HG03175 (cell line): ENCODE measurements at regions not wholly inside any gene's neighbourhood (a gene's known extent, or its start where the extent isn't known, plus 50 kb on each side); places are given as distances from the start of the nearest gene placed in this dataset.

Source experiments
- ATAC-seq: cut with Tn5 transposase; IDR thresholded peaks from one replicate; pipeline ENCODE4 v1.9.1; 2021; ENCODE audit warnings: mild to moderate bottlenecking, moderate library complexity; ENCODE audit not compliant: unreplicated experiment

- no peak for ATAC-seq
Observed at GRCh38 chr4:110675426-110675825, 52.5 kb upstream of the PITX2 start.

GRCh38 chr4:110676241-110676640 lies 53.4 kb upstream of the PITX2 start:
- ATAC-seq = no peak

- ATAC-seq = no peak
Observed at GRCh38 chr4:110678517-110679227, 55.8 kb upstream of the PITX2 start.

- ATAC-seq = no peak
Observed at GRCh38 chr4:110680265-110680664, 57.4 kb upstream of the PITX2 start.

- no peak for ATAC-seq
Observed at GRCh38 chr4:110681381-110681780, 58.5 kb upstream of the PITX2 start.

- no peak for ATAC-seq
Observed at GRCh38 chr4:110682311-110682710, 59.4 kb upstream of the PITX2 start.

GRCh38 chr4:110683601-110684000 lies 60.7 kb upstream of the PITX2 start:
- no peak for ATAC-seq

GRCh38 chr4:110702326-110702725 lies 79.4 kb upstream of the PITX2 start:
- no peak for ATAC-seq

- peak; percentile 88 for ATAC-seq
Observed at GRCh38 chr4:110704748-110705439, 82.0 kb upstream of the PITX2 start.

- ATAC-seq = no peak
Observed at GRCh38 chr4:110705440-110705782, 82.5 kb upstream of the PITX2 start.

- ATAC-seq = no peak
Observed at GRCh38 chr4:110710070-110710469, 87.2 kb upstream of the PITX2 start.

GRCh38 chr4:110712486-110712885 lies 89.6 kb upstream of the PITX2 start:
- ATAC-seq = no peak

- no peak for ATAC-seq
Observed at GRCh38 chr4:110730318-110730717, 107.4 kb upstream of the PITX2 start.

- ATAC-seq = no peak
Observed at GRCh38 chr4:110733901-110734300, 111.0 kb upstream of the PITX2 start.

- no peak for ATAC-seq
Observed at GRCh38 chr4:110735686-110736085, 112.8 kb upstream of the PITX2 start.

GRCh38 chr4:110737931-110738330 lies 115.1 kb upstream of the PITX2 start:
- ATAC-seq = no peak

- ATAC-seq = no peak
Observed at GRCh38 chr4:110742143-110742542, 119.3 kb upstream of the PITX2 start.

- no peak for ATAC-seq
Observed at GRCh38 chr4:110748071-110748470, 125.2 kb upstream of the PITX2 start.

- no peak for ATAC-seq
Observed at GRCh38 chr4:110751183-110751582, 128.3 kb upstream of the PITX2 start.

- ATAC-seq = no peak
Observed at GRCh38 chr4:110751986-110752385, 129.1 kb upstream of the PITX2 start.

- ATAC-seq = no peak
Observed at GRCh38 chr4:110753466-110753865, 130.6 kb upstream of the PITX2 start.

- no peak for ATAC-seq
Observed at GRCh38 chr4:110754716-110755115, 131.8 kb upstream of the PITX2 start.

GRCh38 chr4:110769578-110769977 lies 146.7 kb upstream of the PITX2 start:
- ATAC-seq = no peak
